ENCODE measurements at regions not wholly inside any gene's neighbourhood (a gene's known extent, or its start where the extent isn't known, plus 50 kb on each side); places are given as distances from the start of the nearest gene placed in this dataset.

DNA sequence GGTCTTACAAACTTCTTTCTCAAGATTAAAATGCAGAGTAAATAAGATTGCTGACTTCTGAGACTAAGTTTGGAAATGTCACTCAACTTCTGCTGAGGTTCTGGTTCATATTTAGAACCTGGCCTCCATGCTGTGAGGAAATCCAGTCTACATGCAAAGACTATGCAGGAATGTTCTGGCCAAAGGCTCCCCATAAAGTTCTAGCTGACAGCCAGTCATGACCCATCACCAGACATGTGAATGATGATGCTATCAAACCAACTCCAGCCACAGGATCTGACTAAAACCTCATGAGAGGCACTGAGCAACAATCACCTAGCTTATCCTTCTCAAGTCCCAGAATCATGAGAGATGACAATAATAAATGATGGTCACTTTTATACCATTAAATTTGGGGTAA is 935.1 kb upstream of the MAP3K7 start:
- no peaks in the 10 kb centered on the region for H3K9me3 ChIP-seq
- H3K4me3 ChIP-seq: no peak overlapping the region
- no peaks in the 10 kb centered on the region for H3K4me1 ChIP-seq
- H3K27ac ChIP-seq: no peak overlapping the region
- TF ChIP-seq, protein P1, sequence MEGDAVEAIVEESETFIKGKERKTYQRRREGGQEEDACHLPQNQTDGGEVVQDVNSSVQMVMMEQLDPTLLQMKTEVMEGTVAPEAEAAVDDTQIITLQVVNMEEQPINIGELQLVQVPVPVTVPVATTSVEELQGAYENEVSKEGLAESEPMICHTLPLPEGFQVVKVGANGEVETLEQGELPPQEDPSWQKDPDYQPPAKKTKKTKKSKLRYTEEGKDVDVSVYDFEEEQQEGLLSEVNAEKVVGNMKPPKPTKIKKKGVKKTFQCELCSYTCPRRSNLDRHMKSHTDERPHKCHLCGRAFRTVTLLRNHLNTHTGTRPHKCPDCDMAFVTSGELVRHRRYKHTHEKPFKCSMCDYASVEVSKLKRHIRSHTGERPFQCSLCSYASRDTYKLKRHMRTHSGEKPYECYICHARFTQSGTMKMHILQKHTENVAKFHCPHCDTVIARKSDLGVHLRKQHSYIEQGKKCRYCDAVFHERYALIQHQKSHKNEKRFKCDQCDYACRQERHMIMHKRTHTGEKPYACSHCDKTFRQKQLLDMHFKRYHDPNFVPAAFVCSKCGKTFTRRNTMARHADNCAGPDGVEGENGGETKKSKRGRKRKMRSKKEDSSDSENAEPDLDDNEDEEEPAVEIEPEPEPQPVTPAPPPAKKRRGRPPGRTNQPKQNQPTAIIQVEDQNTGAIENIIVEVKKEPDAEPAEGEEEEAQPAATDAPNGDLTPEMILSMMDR (IDR thresholded peaks at IDR 0.05): no peak
- no peaks in the 10 kb centered on the region for H3K36me3 ChIP-seq
- intact Hi-C loops (cut with DNase I): no loop called here
- DNase-seq (no peak), ATAC-seq (no peak)
- no peaks in the 10 kb centered on the region for H3K27me3 ChIP-seq

DNA sequence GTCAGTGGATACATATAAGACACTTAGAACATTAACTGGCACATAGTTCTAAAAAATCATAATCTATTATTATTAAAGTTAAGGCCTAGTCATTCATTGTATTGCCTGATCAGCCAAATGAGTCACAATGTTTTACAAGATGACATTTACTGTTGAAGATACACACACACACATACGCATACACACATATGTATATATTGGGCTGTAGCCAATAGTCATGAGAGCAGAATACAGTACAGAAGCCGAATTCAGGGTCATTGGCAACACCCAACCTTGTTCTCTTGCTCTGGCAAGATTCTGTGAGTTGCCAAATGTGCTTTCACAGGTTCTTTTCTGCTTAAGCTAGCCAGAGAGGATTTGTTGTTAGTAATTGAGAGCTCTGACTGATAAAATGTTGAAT is 922.8 kb upstream of the MAP3K7 start:
- H3K4me1 ChIP-seq: no peaks in the 10 kb centered on the region
- no peak overlapping the region for H3K27ac ChIP-seq
- no peaks in the 10 kb centered on the region for H3K27me3 ChIP-seq
- DNase-seq (no peak), ATAC-seq (no peak)
- no peak overlapping the region for H3K4me3 ChIP-seq
- no peaks in the 10 kb centered on the region for H3K9me3 ChIP-seq
- TF ChIP-seq, protein P1 (IDR thresholded peaks at IDR 0.05): no peak
- intact Hi-C loops (cut with DNase I): no loop called here
- H3K36me3 ChIP-seq: no peaks in the 10 kb centered on the region

DNA sequence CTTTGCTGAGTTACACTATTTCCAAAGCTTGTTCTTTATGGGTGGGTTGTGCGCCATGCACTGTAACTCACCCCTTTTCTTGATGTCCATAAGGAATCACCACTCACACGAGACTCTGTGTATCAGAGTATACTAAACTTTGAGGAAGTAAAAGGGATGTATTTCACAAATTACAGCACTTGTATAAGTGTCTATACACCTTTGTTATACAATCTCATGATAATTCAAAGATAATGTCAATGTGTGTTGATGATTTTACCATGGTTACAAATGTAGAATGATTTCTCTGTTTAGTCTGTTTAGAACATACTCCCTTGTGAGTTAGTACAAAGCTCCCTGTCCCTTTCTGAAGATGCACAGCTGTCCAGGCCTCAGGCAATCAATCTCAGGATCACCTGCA is 922.2 kb upstream of the MAP3K7 start:
- TF ChIP-seq, protein P1 (IDR thresholded peaks at IDR 0.05): no peak
- no peak for ATAC-seq
- intact Hi-C loops (cut with DNase I): no loop called here

DNA sequence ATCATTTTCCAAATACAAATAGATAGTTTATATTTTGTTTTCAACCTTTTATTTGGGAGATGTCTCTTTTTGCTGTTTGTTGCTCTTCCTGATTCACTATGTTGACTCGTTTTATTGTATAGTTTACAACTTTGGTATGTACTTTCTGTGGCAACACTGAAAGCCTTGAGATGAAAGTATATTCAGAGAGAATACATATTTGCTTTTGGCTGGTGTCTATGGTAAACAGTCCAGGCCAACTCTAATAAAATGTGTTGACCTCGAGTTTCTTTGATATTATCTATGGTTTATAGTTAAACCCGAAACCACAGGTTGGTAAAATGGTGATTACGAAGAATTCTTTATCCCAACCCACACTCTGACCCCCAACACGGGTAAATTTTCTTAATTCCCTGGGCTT is 919.6 kb upstream of the MAP3K7 start:
- TF ChIP-seq, protein P1 (IDR thresholded peaks at IDR 0.05): no peak
- ATAC-seq (no peak), DNase-seq (no peak)
- Histone ChIP-seq H3K27me3 (no peaks in the 10 kb centered on the region), H3K36me3 (no peaks in the 10 kb centered on the region), H3K27ac (no peak overlapping the region), H3K9me3 (no peaks in the 10 kb centered on the region), H3K4me3 (no peak overlapping the region), H3K4me1 (no peaks in the 10 kb centered on the region)
- intact Hi-C loops (cut with DNase I): no loop called here

More for the DNA sequence above, 922.2 kb upstream of the MAP3K7 start:
- no peaks in the 10 kb centered on the region for H3K36me3 ChIP-seq
- H3K4me1 ChIP-seq: no peaks in the 10 kb centered on the region
- no peak overlapping the region for H3K4me3 ChIP-seq
- DNase-seq: no peak
- no peaks in the 10 kb centered on the region for H3K27me3 ChIP-seq
- H3K27ac ChIP-seq: no peak overlapping the region
- H3K9me3 ChIP-seq: no peaks in the 10 kb centered on the region

DNA sequence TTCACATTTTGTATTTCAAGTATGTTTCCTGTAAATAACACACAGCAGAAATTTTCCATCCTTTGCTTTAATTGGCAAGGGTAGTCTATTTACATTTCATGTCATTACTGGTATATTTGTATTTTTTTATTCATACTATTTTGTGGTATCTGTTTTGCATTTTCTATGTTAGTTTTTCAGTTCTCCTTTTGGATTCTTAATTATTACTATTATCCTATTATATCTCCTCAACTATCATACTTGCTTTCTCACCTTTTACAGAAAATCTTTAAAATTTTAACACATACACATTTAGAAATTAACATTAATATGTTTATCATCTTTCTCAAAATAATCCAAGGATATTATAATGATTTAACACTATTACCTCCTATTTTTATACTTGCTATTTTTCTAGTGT is 918.3 kb upstream of the MAP3K7 start:
- H3K27me3 ChIP-seq: no peaks in the 10 kb centered on the region
- no peak for DNase-seq
- no peaks in the 10 kb centered on the region for H3K4me1 ChIP-seq
- H3K27ac ChIP-seq: no peak overlapping the region
- no peaks in the 10 kb centered on the region for H3K9me3 ChIP-seq
- no peaks in the 10 kb centered on the region for H3K36me3 ChIP-seq
- H3K4me3 ChIP-seq: no peak overlapping the region
- no peak for ATAC-seq
- intact Hi-C loops (cut with DNase I): no loop called here
- TF ChIP-seq, protein P1 (IDR thresholded peaks at IDR 0.05): no peak

DNA sequence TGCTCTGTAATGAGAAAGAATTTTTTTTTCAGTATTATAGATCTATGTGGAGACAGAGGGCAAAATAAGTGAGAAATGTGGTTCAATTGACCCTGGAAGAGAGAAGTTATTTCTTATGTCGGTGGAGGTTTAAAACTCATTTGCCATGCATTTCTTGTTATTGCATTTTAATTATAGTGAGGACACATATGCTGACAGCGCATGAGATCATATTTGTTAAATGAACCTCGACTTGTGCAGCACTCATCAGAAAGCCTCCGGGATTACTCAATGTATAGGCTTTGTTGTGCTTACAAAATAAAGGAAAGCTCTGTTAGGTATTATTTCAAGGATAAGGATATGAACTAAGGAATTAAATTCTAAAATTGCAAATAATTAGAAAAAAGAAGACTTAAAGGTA is 915.1 kb upstream of the MAP3K7 start:
- TF ChIP-seq, protein P1 (IDR thresholded peaks at IDR 0.05): no peak
- Histone ChIP-seq H3K36me3 (no peaks in the 10 kb centered on the region), H3K9me3 (no peaks in the 10 kb centered on the region), H3K27me3 (no peaks in the 10 kb centered on the region), H3K4me1 (no peaks in the 10 kb centered on the region), H3K4me3 (no peak overlapping the region), H3K27ac (no peak overlapping the region)
- DNase-seq (no peak), ATAC-seq (no peak)
- intact Hi-C loops (cut with DNase I): no loop called here

All from upper lobe of right lung (tissue), 1 donor.